H9 (cell line): ENCODE measurements at regions not wholly inside any gene's neighbourhood (a gene's known extent, or its start where the extent isn't known, plus 50 kb on each side); places are given as distances from the start of the nearest gene placed in this dataset.

ENCODE experiments used
- DNase-seq: peaks from one replicate; pipeline ENCODE4 v3.0.0-alpha.2; 2017
- H2AFZ ChIP-seq: one replicate; pipeline ENCODE4 v1.6.1; 2013; ENCODE audit warnings: mild to moderate bottlenecking, low read length, control low read depth, moderate library complexity
- H2AK5ac ChIP-seq: 2 replicates; pipeline ENCODE4 v1.6.1; 2013; ENCODE audit warnings: low read length, control low read depth, mixed read lengths; ENCODE audit not compliant: insufficient read length
- H2BK120ac ChIP-seq: one replicate; pipeline ENCODE4 v1.6.1; 2013; ENCODE audit warnings: low read depth, mild to moderate bottlenecking, low read length, control low read depth, inconsistent platforms; ENCODE audit not compliant: poor library complexity, severe bottlenecking
- H2BK12ac ChIP-seq: 2 replicates; pipeline ENCODE4 v1.6.1; 2013; ENCODE audit warnings: low read length, control low read depth, mixed read lengths, low read depth; ENCODE audit not compliant: insufficient read length
- H2BK15ac ChIP-seq: 2 replicates; pipeline ENCODE4 v1.6.1; 2013; ENCODE audit warnings: low read depth, low read length, control low read depth
- H2BK20ac ChIP-seq: one replicate; pipeline ENCODE4 v1.6.1; 2013; ENCODE audit warnings: low read depth, mild to moderate bottlenecking, low read length, control low read depth, inconsistent platforms; ENCODE audit not compliant: poor library complexity, severe bottlenecking
- H2BK5ac ChIP-seq: 2 replicates; pipeline ENCODE4 v1.6.1; 2013; ENCODE audit warnings: low read length, control low read depth, mixed read lengths; ENCODE audit not compliant: insufficient read length
- H3K14ac ChIP-seq: 2 replicates; pipeline ENCODE4 v1.6.1; 2013; ENCODE audit warnings: low read length, control low read depth; ENCODE audit not compliant: insufficient read depth
- H3K18ac ChIP-seq: 2 replicates; pipeline ENCODE4 v1.6.1; 2013; ENCODE audit warnings: low read depth, mild to moderate bottlenecking, mixed read lengths, low read length, control low read depth; ENCODE audit not compliant: insufficient read length
- H3K23ac ChIP-seq: 2 replicates; pipeline ENCODE4 v1.6.1; 2013; ENCODE audit warnings: low read length, control low read depth, mixed read lengths, low read depth; ENCODE audit not compliant: insufficient read length
- H3K23me2 ChIP-seq: 2 replicates; pipeline ENCODE4 v1.6.1; 2013; ENCODE audit warnings: low read depth, mild to moderate bottlenecking, mixed read lengths, low read length, control low read depth; ENCODE audit not compliant: insufficient read length, poor library complexity, severe bottlenecking
- H3K27ac ChIP-seq: 2 replicates; pipeline ENCODE4 v1.5.1; 2013; ENCODE audit warnings: low read length, control low read depth, mixed read lengths, low read depth; ENCODE audit not compliant: insufficient read length
- H3K27me3 ChIP-seq: 2 replicates; pipeline ENCODE4 v1.6.1; 2013; ENCODE audit warnings: low read length, control low read depth, inconsistent platforms; ENCODE audit not compliant: insufficient read depth
- H3K4ac ChIP-seq: 2 replicates; pipeline ENCODE4 v1.6.1; 2013; ENCODE audit warnings: low read depth, mild to moderate bottlenecking, control low read depth, inconsistent platforms, low read length, moderate library complexity
- H3K4me1 ChIP-seq: 2 replicates; pipeline ENCODE4 v1.6.1; 2013; ENCODE audit warnings: low read length, control low read depth, inconsistent platforms; ENCODE audit not compliant: insufficient read depth
- H3K4me2 ChIP-seq: 2 replicates; pipeline ENCODE4 v1.6.1; 2013; ENCODE audit warnings: low read length, control low read depth, mixed read lengths; ENCODE audit not compliant: insufficient read length, insufficient read depth
- H3K56ac ChIP-seq: 2 replicates; pipeline ENCODE4 v1.6.1; 2013; ENCODE audit warnings: low read depth, mild to moderate bottlenecking, mixed read lengths, low read length, control low read depth; ENCODE audit not compliant: insufficient read length
- H3K79me1 ChIP-seq: 2 replicates; pipeline ENCODE4 v1.6.1; 2013; ENCODE audit warnings: low read depth, mild to moderate bottlenecking, moderate library complexity, low read length, control low read depth, inconsistent platforms; ENCODE audit not compliant: insufficient read depth, poor library complexity, severe bottlenecking
- H3K79me2 ChIP-seq: 2 replicates; pipeline ENCODE4 v1.6.1; 2013; ENCODE audit warnings: low read length, control low read depth, inconsistent platforms; ENCODE audit not compliant: insufficient read depth
- H3K9ac ChIP-seq: 2 replicates; pipeline ENCODE4 v1.6.1; 2013; ENCODE audit warnings: low read length, control low read depth, mixed read lengths; ENCODE audit not compliant: insufficient read length; ENCODE audit errors: extremely low read depth
- H3K9me3 ChIP-seq: one replicate; pipeline ENCODE4 v1.6.1; 2013; ENCODE audit warnings: low read depth, low read length, inconsistent platforms; ENCODE audit not compliant: control insufficient read depth
- H3T11ph ChIP-seq: one replicate; pipeline ENCODE4 v1.6.1; 2013; ENCODE audit warnings: mild to moderate bottlenecking, low read length, control low read depth, inconsistent platforms
- H4K20me1 ChIP-seq: one replicate; pipeline ENCODE4 v1.6.1; 2013; ENCODE audit not compliant: control insufficient read depth, insufficient read length, insufficient read depth
- H4K5ac ChIP-seq: 2 replicates; pipeline ENCODE4 v1.6.1; 2013; ENCODE audit warnings: low read depth, mild to moderate bottlenecking, mixed read lengths, low read length, control low read depth; ENCODE audit not compliant: insufficient read length
- H4K8ac ChIP-seq: replicated peaks from 2 replicates; pipeline ENCODE4 v1.6.1; 2013; ENCODE audit warnings: low read length, control low read depth, mixed read lengths, low read depth; ENCODE audit not compliant: insufficient read length
- H4K91ac ChIP-seq: 2 replicates; pipeline ENCODE4 v1.6.1; 2013; ENCODE audit warnings: low read depth, mild to moderate bottlenecking, moderate library complexity, mixed read lengths, low read length, control low read depth; ENCODE audit not compliant: insufficient read length
- H3K27ac Mint-ChIP-seq, 3 experiments: 2 replicates in 2 of 3; 3 replicates in 1 of 3; pipeline ENCODE4 v1.8.0; 2020 to 2021; ENCODE audit warnings: mixed read lengths in 3 of 3, mild to moderate bottlenecking in 1 of 3, moderate library complexity in 1 of 3
- H3K27me3 Mint-ChIP-seq: 2 replicates; pipeline ENCODE4 v1.8.0; 2021; ENCODE audit warnings: low read depth, mild to moderate bottlenecking, moderate library complexity, mixed read lengths
- H3K36me3 Mint-ChIP-seq, 3 experiments: 2 replicates in 2 of 3; 3 replicates in 1 of 3; pipeline ENCODE4 v1.8.0; 2020 to 2021; ENCODE audit warnings: low read depth in 3 of 3, mixed read lengths in 3 of 3; ENCODE audit not compliant: insufficient read depth in 1 of 3
- H3K4me1 Mint-ChIP-seq, 2 experiments: 2 replicates each; pipeline ENCODE4 v1.8.0; 2020; ENCODE audit warnings: mixed read lengths in 2 of 2
- H3K4me3 Mint-ChIP-seq, 2 experiments: 2 replicates in 1 of 2; 3 replicates in 1 of 2; pipeline ENCODE4 v1.8.0; 2020 to 2021; ENCODE audit warnings: mild to moderate bottlenecking in 2 of 2, mixed read lengths in 2 of 2, moderate library complexity in 1 of 2
- H3K9me3 Mint-ChIP-seq, 2 experiments: 2 replicates in 1 of 2; 3 replicates in 1 of 2; pipeline ENCODE4 v1.8.0; 2020; ENCODE audit warnings: mild to moderate bottlenecking in 2 of 2, mixed read lengths in 2 of 2, moderate library complexity in 1 of 2
- CTCF ChIP-seq: fragments of 200-600 bp; sonication (generic); conservative IDR thresholded peaks from 3 replicates; pipeline ENCODE4 v1.8.0; 2021; ENCODE audit warnings: antibody characterized with exemption, mild to moderate bottlenecking
- WGBS: extraction: QIAGEN DNeasy Blood & Tissue Kit; methylation state at CpG from one replicate; pipeline ENCODE4 v1.1.7; 2013; ENCODE audit warnings: missing lambda C conversion rate, low lambda C conversion rate, mixed read lengths; ENCODE audit not compliant: insufficient read length; ENCODE audit errors: extremely low coverage; 5-methylcytosine and 5-hydroxymethylcytosine counted together

GRCh38 chr4:125254106-125254505 lies 60.6 kb upstream of the FAT4 start:
- Histone ChIP-seq H3K4ac (no peak overlapping the region), H2BK120ac (no peak overlapping the region), H2BK15ac (no peak overlapping the region), H3K4me1 (no peaks in the 10 kb centered on the region), H3K9me3 (no peaks in the 10 kb centered on the region), H4K20me1 (no peaks in the 10 kb centered on the region), H3K23me2 (no peaks in the 10 kb centered on the region), H4K91ac (no peak overlapping the region), H3K14ac (no peak overlapping the region), H3K79me1 (no peaks in the 10 kb centered on the region), H3K4me2 (no peak overlapping the region), H2AK5ac (no peak overlapping the region), H3K56ac (no peak overlapping the region), H2AFZ (no peak overlapping the region), H3K27ac (no peak overlapping the region), H2BK20ac (no peak overlapping the region), H3K79me2 (no peaks in the 10 kb centered on the region), H4K8ac (no peak overlapping the region), H3K23ac (no peak overlapping the region), H2BK12ac (no peak overlapping the region), H3K27me3 (no peaks in the 10 kb centered on the region), H3K18ac (no peak overlapping the region), H3K9ac (no peak overlapping the region), H3T11ph (no peak overlapping the region), H2BK5ac (no peak overlapping the region), H4K5ac (no peak overlapping the region)
- no CpG with 5 or more reads among the region's 1 CpG for WGBS
- Mint-ChIP-seq H3K36me3 (no peaks in the 10 kb centered on the region; a peak in 1 of 7 replicates), H3K27me3 (no peaks in the 10 kb centered on the region), H3K4me3 (no peak overlapping the region), H3K4me1 (no peaks in the 10 kb centered on the region), H3K27ac (no peak overlapping the region), H3K9me3 (no peaks in the 10 kb centered on the region; a peak in 1 of 5 replicates)
- TF ChIP-seq CTCF, result no peak
- no peak for DNase-seq
